Right forelimb (tissue), 1 donor: ENCODE measurements at regions not wholly inside any gene's neighbourhood (a gene's known extent, or its start where the extent isn't known, plus 50 kb on each side); places are given as distances from the start of the nearest gene placed in this dataset.

Experiments used
- DNase-seq: peaks from one replicate; pipeline ENCODE4 v3.0.0-alpha.2; 2018

GRCh38 chr11:95717314-95717713 is 72.3 kb downstream of the FAM76B start:
- DNase-seq = no peak

GRCh38 chr11:95716266-95716665 is 73.3 kb downstream of the FAM76B start:
- DNase-seq = no peak

DNA sequence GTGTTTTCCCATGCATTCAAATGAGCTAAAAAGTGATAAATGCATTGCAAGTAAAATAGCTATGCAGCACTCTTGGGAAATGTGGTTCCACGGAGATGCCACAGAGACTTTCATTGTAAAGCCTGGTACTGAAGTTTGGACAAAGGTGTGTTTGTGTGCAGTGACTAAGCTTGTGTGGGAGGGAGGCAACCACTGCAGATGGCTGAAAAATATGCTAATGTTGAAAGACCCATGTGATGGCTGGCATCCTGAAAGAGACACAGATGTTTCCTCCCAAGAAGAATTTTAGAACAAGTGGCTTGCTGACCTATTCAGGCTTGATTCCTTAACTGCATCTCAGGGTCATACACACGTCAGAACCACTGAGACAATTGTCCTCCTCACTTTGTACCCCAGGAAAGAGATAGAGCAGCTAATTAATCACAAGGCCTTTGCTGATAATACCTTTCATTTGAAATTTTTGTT is 73.8 kb downstream of the FAM76B start:
- no peak for DNase-seq

- no peak for DNase-seq
These were observed 74.5 kb downstream of the FAM76B start for GRCh38 chr11:95714843-95715776.

- DNase-seq = no peak
These were observed 76.2 kb downstream of the FAM76B start for GRCh38 chr11:95713428-95713827.

- DNase-seq = no peak
These were observed 77.7 kb downstream of the FAM76B start for GRCh38 chr11:95711945-95712221.

DNA sequence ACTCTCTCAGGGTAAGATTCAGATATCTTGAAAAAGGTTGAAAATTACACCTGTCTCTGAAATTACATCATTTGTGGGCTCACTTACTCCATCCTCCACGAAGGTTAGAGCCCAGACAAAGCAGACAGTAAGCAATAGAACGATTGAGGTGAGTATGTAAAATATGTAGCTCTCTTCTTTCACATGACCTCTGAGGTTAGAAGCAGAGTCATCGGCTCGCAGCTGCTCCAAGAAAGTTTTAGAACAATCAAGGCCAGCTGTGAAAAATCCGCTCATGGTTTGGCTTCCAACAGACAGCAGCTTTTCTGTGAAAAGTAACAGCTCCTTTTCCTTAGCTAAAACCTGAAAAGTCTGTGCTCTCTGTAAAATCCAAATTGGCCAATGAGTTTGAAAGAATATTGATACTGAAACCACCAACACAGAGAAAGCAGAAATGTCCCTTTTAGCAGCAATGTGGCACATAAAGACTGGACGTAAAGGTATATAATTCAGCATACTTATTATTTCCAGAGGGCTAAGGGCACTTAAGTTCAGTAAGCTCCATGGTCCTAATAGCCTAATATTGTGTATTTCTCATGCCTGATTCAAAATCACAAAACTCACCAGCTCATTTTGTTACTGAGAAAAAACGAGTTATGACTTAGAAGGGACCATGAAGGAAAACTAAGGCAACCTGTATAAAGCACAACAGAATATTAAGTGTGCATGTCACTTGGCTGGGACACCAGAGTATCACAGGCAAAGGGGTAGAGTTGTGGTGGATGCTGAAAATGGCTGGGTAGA is 78.2 kb downstream of the FAM76B start:
- no peak for DNase-seq

- no peak for DNase-seq
These were observed 80.9 kb downstream of the FAM76B start for GRCh38 chr11:95708681-95709080.

DNA sequence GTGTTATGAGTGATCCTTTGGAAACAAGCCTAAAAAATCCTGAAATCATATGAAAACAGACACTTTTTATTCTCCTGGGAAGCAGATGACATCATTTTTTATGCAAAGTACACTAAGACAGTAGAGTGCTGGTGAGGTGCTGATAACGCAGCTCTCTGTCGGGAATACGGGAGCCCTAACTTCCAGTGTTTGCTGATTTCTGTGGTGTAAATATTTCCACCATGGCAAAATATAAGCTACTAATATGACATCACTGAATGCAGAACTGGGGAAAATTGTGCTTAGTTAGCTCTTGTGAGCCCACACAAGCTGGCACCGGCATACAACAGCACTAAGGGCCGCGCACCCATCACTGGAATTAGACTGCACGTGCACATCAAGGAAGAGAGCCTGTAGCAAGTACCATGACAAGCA is 82.6 kb downstream of the FAM76B start:
- no peak for DNase-seq

DNA sequence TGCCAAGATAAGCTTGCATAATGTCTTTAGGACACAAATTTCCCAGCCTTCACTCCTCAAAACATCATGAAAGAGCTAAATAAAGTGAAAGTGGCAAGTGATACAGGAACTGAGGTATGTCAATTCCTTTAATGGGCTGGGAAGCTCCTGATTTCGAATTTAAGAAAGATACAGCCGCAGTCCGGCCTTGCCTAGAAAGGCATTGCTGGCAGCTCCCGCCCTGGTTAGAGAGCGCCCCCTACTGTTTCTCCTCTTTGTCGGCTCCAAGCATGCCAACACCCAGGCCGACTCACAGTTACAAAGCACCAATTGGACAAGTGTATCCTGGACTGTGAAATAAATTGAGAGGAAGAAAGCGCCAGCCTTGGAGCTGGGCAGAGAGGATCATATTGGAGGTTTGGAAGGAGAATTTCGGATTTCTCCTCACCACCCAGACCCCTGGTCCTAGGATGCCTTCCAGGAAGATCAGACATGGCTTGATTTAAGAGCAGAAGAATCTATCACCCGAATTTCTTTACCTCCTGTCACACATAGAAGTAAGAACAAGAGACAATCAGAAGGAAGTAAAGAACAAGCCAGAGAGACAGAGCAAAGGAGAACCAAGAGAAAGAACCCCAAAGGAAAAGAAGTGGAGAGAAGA is 84.0 kb downstream of the FAM76B start:
- peak; percentile 90 for DNase-seq

DNA sequence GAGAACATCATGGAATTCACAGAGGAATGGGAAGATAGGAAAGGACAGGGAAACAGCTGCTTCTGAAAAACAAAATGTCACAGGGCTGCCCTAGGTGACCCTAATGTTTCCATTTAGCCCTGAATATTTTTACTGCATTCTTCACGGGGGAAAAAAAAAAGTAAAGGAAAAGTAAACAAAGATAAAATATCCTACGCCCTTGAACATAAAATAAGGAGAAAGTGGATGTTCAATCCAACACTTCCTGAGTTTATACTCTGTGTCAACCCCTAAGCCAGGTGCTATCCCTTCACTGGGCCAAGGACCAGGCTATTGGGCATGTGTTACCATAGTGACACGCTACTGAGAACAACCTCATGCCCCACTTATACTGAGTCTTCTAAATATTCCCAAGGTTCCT is 84.7 kb downstream of the FAM76B start:
- no peak for DNase-seq

GRCh38 chr11:95703049-95703448 is 86.5 kb downstream of the FAM76B start:
- no peak for DNase-seq

GRCh38 chr11:95702526-95702925 is 87.1 kb downstream of the FAM76B start:
- no peak for DNase-seq

GRCh38 chr11:95700471-95700817 is 89.1 kb downstream of the FAM76B start:
- DNase-seq = no peak

GRCh38 chr11:95699631-95700470 is 89.7 kb downstream of the FAM76B start:
- DNase-seq = no peak

GRCh38 chr11:95698676-95699557 is 90.7 kb downstream of the FAM76B start:
- no peak for DNase-seq

GRCh38 chr11:95697614-95698408 is 91.8 kb downstream of the FAM76B start:
- DNase-seq = no peak

DNA sequence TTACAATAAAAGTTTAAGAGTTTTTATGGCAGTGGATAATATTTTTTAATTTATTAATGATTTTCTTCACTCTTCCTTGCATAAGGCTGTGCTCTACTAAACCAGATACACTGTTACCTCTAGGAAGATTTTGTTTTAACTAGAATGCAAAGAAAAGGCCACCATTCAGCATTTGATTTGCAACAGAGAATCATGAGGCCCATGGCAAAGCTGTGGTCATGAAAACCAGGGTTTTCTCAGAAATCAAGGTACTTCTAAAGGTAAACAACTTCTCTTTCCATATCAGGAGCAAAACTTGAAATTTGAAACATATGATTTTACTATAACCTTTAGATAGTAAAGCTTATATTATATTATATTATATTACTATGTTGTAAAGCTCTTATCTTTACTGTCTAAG is 94.4 kb downstream of the FAM76B start:
- no peak for DNase-seq

DNA sequence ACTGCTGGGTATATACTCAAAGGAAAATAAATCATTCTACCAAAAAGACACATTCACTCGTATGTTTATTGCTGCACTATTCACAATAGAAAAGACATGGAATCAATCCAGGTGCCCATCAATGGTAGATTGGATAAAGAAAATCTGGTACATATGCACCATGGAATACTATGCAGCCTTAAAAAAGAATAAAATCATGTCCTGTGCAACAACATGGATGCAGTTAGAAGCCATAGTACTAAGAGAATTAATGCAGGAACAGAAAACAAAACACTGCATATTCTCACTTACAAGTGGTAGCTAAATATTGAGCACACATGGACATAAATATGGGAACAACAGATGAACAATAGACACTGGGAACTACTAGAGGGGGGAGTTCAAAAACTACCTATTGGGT is 96.3 kb downstream of the FAM76B start:
- no peak for DNase-seq

DNA sequence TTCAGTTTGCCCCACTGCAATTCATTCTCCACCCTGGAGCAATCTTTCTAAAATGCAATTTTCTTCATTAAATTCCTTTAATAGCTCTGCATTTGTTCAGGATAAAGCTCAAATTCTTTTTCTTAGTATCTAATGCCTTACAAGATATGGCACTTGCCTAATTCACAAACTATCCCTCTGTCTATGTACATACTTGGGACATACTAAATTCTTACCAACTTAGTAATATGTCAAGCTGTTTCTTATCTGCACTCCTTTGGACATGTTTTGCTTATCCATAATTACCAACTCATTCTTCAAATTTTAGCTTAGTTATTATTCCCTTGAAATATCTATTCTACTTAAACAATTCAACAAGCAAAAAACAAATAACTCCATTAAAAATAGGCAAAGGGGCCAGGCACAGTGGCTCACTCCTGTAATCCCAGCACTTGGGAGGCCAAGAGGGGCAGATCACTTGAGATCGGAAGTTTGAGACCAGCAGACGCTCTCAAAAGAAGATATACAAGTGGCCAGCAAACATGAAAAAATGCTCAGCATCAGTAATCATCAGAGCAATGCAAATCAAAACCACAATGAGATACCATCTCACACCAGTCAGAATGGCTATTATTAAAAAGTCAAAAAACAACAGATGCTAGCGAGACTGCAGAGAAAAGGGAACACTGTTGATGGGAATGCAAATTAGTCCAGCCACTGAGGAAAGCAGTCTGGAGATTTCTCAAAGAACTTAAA is 96.9 kb downstream of the FAM76B start:
- no peak for DNase-seq
